Endodermal cell (in vitro differentiated cells): ENCODE measurements at regions not wholly inside any gene's neighbourhood (a gene's known extent, or its start where the extent isn't known, plus 50 kb on each side); places are given as distances from the start of the nearest gene placed in this dataset.

Experiments used
- DNase-seq: peaks from one replicate; pipeline ENCODE4 v3.0.0-alpha.2; 2017
- H3K27ac ChIP-seq: 2 replicates; pipeline ENCODE4 v1.5.1; 2013; ENCODE audit warnings: mild to moderate bottlenecking, low read depth, low read length, moderate library complexity
- H3K27me3 ChIP-seq: 2 replicates; pipeline ENCODE4 v1.6.1; 2013; ENCODE audit warnings: mild to moderate bottlenecking, low read length, moderate library complexity; ENCODE audit not compliant: insufficient read depth, control insufficient read depth, poor library complexity, severe bottlenecking
- H3K36me3 ChIP-seq: 2 replicates; pipeline ENCODE4 v1.7.0; 2013; ENCODE audit warnings: mild to moderate bottlenecking, low read length, moderate library complexity; ENCODE audit not compliant: control insufficient read depth, insufficient read depth
- H3K4me1 ChIP-seq: one replicate; pipeline ENCODE4 v1.7.0; 2013; ENCODE audit warnings: low read length; ENCODE audit not compliant: control insufficient read depth, insufficient read depth
- H3K4me3 ChIP-seq: 2 replicates; pipeline ENCODE4 v1.5.1; 2013; ENCODE audit warnings: mild to moderate bottlenecking, low read length, moderate library complexity
- H3K9ac ChIP-seq: 2 replicates; pipeline ENCODE4 v1.6.1; 2013; ENCODE audit warnings: mild to moderate bottlenecking, low read length, moderate library complexity; ENCODE audit not compliant: poor library complexity, severe bottlenecking; ENCODE audit errors: extremely low read depth
- H3K9me3 ChIP-seq: 2 replicates; pipeline ENCODE4 v1.6.1; 2013; ENCODE audit warnings: mild to moderate bottlenecking, low read length, moderate library complexity; ENCODE audit not compliant: control insufficient read depth
- H3K27ac Mint-ChIP-seq: 2 replicates; pipeline ENCODE4 v1.8.0; 2020; ENCODE audit warnings: mixed read lengths
- H3K27me3 Mint-ChIP-seq: 2 replicates; pipeline ENCODE4 v1.8.0; 2021; ENCODE audit warnings: mild to moderate bottlenecking, mixed read lengths; ENCODE audit not compliant: insufficient read depth
- H3K36me3 Mint-ChIP-seq: 2 replicates; pipeline ENCODE4 v1.8.0; 2020; ENCODE audit warnings: low read depth, mixed read lengths
- H3K4me1 Mint-ChIP-seq: 2 replicates; pipeline ENCODE4 v1.8.0; 2020; ENCODE audit warnings: mixed read lengths
- H3K4me3 Mint-ChIP-seq: 2 replicates; pipeline ENCODE4 v1.8.0; 2020; ENCODE audit warnings: mild to moderate bottlenecking, moderate library complexity, mixed read lengths
- H3K9me3 Mint-ChIP-seq: 2 replicates; pipeline ENCODE4 v1.8.0; 2020; ENCODE audit warnings: mild to moderate bottlenecking, mixed read lengths
- CTCF ChIP-seq: fragments of 200-600 bp; sonication (generic); conservative IDR thresholded peaks from 2 replicates; pipeline ENCODE4 v1.5.0; 2021; ENCODE audit warnings: antibody characterized with exemption, mild to moderate bottlenecking

GRCh38 chr14:25220514-25220913 is 170.6 kb upstream of the STXBP6 start:
- no peak overlapping the region for H3K9ac ChIP-seq

GRCh38 chr14:25215607-25216006 is 165.7 kb upstream of the STXBP6 start:
- Histone ChIP-seq H3K27ac (no peak overlapping the region), H3K27me3 (no peaks in the 10 kb centered on the region), H3K4me3 (no peak overlapping the region), H3K9me3 (no peaks in the 10 kb centered on the region), H3K4me1 (no peaks in the 10 kb centered on the region), H3K9ac (no peak overlapping the region), H3K36me3 (no peaks in the 10 kb centered on the region)
- Mint-ChIP-seq H3K4me3 (no peak overlapping the region), H3K9me3 (peaks cover 9% of the 10 kb centered on the region), H3K4me1 (no peaks in the 10 kb centered on the region), H3K27me3 (no peaks in the 10 kb centered on the region), H3K36me3 (no peaks in the 10 kb centered on the region), H3K27ac (no peak overlapping the region)
- no peak for TF ChIP-seq CTCF
- DNase-seq: no peak

More at GRCh38 chr14:25220514-25220913, 170.6 kb upstream of the STXBP6 start:
- no peaks in the 10 kb centered on the region for H3K36me3 ChIP-seq
- Mint-ChIP-seq H3K4me1 (no peaks in the 10 kb centered on the region), H3K4me3 (no peak overlapping the region), H3K27ac (no peak overlapping the region), H3K36me3 (no peaks in the 10 kb centered on the region), H3K27me3 (no peaks in the 10 kb centered on the region), H3K9me3 (no peaks in the 10 kb centered on the region)
- no peak for DNase-seq
- no peak overlapping the region for H3K27ac ChIP-seq
- TF ChIP-seq CTCF: no peak
- no peaks in the 10 kb centered on the region for H3K9me3 ChIP-seq
- no peak overlapping the region for H3K4me3 ChIP-seq
- no peaks in the 10 kb centered on the region for H3K27me3 ChIP-seq
- H3K4me1 ChIP-seq: no peaks in the 10 kb centered on the region

GRCh38 chr14:25197885-25198284 is 147.9 kb upstream of the STXBP6 start:
- no peaks in the 10 kb centered on the region for H3K36me3 Mint-ChIP-seq
- peaks cover 7% of the 10 kb centered on the region for H3K27me3 ChIP-seq

More at GRCh38 chr14:25197885-25198284, 147.9 kb upstream of the STXBP6 start:
- Histone ChIP-seq H3K9me3 (peaks cover 19% of the 10 kb centered on the region), H3K9ac (no peak overlapping the region), H3K4me1 (no peaks in the 10 kb centered on the region), H3K27ac (no peak overlapping the region), H3K36me3 (no peaks in the 10 kb centered on the region), H3K4me3 (no peak overlapping the region)
- no peak for TF ChIP-seq CTCF
- Mint-ChIP-seq H3K4me3 (no peak overlapping the region), H3K4me1 (no peaks in the 10 kb centered on the region), H3K9me3 (peaks cover 59% of the 10 kb centered on the region), H3K27ac (no peak overlapping the region), H3K27me3 (peaks cover 2% of the 10 kb centered on the region)
- no peak for DNase-seq
